GM18498 (cell line): ENCODE measurements at regions not wholly inside any gene's neighbourhood (a gene's known extent, or its start where the extent isn't known, plus 50 kb on each side); places are given as distances from the start of the nearest gene placed in this dataset.

Experiments used
- ATAC-seq: cut with Tn5 transposase; IDR thresholded peaks from one replicate; pipeline ENCODE4 v1.9.1; 2021; ENCODE audit warnings: mild to moderate bottlenecking, moderate library complexity; ENCODE audit not compliant: unreplicated experiment

DNA sequence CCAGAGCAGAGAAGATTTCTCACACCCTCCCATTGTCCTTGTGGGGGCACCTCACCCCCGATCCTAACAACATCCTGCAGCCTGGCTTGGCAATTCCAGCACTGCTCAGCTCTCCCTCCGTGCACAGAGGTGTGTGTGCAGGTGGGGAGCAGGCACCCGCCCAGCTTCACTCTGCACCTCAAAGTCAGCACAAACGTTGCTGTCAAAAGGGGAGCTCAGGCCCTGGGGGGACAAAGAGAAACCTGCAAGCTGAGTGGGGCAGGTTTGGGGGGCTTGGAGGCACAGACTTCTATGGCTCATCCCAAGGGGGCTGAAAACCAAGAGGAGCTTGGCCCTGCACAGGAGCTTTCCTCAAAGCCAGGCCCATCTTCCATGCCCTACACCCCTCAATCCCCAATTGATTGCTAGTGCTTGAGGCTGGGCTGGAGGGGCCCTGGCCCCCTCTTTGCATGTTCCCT is 231.9 kb upstream of the TNRC6C start:
- ATAC-seq = no peak

GRCh38 chr17:77727037-77727615 is 231.4 kb upstream of the TNRC6C start:
- no peak for ATAC-seq

GRCh38 chr17:77728474-77728795 is 230.1 kb upstream of the TNRC6C start:
- no peak for ATAC-seq

- ATAC-seq = no peak
These were observed 229.6 kb upstream of the TNRC6C start for GRCh38 chr17:77728871-77729270.

- no peak for ATAC-seq
These were observed 228.9 kb upstream of the TNRC6C start for GRCh38 chr17:77729587-77729986.

GRCh38 chr17:77730376-77730775 is 228.1 kb upstream of the TNRC6C start:
- ATAC-seq = no peak

- no peak for ATAC-seq
These were observed 224.8 kb upstream of the TNRC6C start for GRCh38 chr17:77733576-77734296.

- ATAC-seq = no peak
These were observed 224.0 kb upstream of the TNRC6C start for GRCh38 chr17:77734371-77735080.

DNA sequence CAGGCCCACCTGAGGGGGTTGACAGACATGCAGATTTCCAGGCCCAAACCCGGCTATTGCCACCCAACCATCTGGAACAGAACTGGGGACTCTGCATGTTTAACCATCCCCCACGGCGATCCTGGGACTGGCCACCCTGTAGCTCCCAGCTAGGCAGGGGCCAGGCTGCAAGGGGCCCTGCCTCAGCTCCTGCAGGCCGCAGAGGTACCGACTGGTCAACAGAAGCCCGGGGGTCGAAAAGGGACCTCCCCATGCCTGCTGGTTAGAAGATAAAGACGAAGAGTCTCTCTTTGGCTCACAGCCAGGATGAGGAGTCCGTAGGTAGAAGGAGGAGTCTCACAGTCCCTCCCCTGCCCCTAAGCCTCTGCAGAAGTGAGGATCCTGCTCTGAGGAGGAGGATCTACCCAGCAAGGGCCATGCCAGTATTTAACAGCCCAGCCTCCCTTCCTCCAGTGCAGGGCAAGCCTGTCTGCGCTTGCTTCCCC is 223.4 kb upstream of the TNRC6C start:
- ATAC-seq = no peak

DNA sequence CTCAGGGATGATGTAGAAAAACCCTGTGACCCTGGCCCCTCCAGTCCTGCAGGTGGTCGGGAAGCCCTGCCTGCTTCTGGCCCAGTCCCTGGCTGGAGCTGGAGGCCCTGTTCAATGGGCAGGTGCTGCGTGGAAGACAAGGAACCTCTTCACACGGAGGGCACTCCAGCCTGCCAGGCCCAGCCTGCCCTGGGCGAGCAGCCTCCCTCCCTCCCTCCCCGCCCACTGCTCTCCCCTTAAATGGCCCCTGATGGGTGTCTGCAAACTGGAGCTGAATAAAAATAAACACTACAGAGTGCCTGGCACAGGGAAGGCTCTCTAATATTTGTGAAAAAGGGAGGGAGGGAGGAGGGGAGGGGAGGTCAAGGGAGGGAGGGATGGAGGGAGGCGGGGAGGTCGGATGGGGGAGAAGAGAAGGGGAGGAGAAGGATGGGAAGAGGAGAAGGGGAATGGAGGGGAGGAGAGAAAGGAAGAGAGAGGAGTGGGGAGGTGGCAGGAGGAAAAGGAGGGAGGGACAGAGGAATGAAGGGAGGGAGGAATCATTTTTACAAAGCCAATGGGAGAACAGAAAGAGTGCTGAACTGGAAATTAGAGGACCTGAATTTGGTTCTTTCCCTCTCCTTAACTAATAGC is 222.8 kb upstream of the TNRC6C start:
- no peak for ATAC-seq

- ATAC-seq = no peak
These were observed 222.3 kb upstream of the TNRC6C start for GRCh38 chr17:77736199-77736585.

- no peak for ATAC-seq
These were observed 221.8 kb upstream of the TNRC6C start for GRCh38 chr17:77736721-77737120.

GRCh38 chr17:77737442-77738265 is 220.8 kb upstream of the TNRC6C start:
- ATAC-seq = no peak

DNA sequence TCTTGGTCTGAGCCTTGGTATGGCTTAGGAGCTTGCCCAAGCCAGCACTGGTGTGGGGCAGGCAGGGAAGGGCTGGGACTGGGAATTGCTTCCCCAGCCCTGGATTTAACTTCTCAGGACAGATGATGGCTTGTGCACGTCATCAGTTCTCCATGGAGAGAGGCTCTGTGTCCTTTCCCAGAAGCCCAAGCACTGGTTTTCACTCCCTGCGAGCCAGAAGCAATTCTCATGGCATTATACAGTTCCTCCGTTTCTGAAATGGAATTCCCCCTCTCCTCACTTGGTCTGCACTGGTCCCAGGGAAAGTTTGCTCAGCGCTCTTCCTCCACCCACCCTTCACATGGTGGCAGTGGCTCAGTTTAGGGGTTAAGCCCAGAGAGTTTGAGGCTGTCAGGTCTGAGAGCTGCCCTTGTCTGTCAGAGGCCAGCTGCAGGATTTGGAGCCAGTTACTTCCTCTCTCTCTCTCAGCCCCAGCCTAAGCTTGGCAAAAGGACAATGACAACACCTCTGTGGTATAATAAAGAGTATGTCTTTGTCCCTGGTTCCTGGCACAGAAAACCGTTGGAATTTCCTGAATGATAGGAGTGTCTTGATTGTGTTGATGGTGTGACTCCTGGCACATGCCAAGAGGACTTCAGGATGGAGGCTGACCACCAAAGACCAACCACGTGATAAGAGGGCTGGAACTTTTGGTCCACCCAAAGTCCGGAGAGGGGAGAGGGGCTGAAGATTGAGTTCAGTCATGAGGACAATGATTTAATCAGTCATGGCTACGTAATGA is 219.6 kb upstream of the TNRC6C start:
- ATAC-seq = no peak

DNA sequence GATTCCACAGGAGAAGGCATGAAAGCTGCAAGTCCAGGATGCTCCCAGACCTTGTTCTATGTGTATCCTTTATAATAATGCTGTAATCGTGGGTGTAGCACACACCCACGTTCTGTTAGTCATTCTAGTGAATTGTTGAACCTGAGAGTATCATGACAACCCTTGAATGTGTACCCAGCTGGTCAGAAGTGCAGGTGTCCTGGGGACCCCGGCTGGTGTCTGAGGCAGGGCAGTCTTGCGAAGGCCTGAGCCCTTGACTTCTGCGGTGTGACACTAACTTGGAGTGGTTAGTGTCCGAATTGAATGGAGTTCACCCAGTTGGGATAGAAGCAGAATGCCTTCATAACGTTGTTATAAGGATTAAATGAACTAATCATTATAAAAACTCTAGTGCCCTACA is 218.0 kb upstream of the TNRC6C start:
- no peak for ATAC-seq

- ATAC-seq = no peak
These were observed 217.4 kb upstream of the TNRC6C start for GRCh38 chr17:77741109-77741508.

DNA sequence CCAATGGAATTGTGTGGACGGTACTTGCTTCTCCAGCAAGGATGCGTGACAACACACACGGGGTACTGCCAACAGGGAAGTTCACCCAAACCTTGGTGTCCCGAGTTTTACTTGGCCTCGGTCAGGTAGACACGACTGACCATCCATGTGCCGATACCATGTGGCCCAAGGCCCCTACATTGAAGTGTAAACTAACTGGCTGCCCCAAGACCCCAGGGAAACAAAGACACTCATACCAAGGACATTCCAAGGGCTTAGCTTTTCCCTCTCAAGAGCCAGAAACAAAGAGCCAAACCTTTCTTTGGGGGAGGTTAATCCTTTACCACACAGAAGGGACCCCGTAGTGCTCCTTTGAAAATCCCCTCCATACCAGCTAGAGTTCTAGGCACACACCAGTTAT is 215.9 kb upstream of the TNRC6C start:
- ATAC-seq = no peak

DNA sequence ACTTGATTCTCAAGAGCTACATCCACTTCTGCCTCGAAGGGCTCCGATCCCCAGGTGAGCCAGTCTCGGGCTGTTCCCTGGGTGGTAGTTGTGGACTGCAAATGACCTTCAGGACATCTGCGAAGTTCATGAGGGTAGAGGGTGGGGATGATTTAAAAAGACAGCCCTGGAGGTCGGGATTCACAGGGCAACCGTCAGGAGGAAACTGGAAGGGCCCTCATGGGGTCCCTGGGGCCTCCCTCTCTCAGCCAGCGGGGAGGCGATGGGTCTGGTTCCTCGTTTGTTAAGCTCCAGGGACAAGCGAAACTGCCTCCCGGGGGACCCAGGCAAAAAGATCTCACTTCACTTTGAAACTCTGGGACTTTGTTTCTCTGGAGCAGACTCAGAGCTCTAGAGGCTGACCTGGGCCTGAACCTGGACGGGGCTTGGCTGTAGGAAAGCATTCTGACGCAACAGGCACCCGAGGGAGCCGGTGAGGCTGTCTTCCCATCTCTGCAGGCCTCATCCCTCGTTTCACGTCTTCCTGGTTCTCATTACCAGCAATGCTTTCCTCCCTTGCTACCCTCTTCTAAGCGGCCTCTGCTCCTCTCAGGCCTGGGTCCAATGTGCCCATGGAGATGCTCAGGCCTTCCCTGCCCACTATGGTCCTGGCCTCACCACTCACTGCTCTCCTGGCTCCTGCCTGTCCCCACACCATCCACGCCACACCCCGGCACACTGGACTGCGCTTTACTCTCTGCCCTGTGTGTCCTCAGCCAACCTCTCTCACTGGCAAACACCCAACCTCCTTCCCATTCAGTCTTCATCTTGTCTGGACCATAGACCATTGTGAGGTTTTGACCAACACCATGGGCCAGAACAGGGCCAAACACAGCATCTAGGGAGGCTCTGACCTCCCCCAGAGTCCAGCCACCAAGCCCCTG is 214.2 kb upstream of the TNRC6C start:
- no peak for ATAC-seq

GRCh38 chr17:77745702-77746101 is 212.8 kb upstream of the TNRC6C start:
- no peak for ATAC-seq
